ENCODE measurements at regions not wholly inside any gene's neighbourhood (a gene's known extent, or its start where the extent isn't known, plus 50 kb on each side); places are given as distances from the start of the nearest gene placed in this dataset.

- WGBS, 2 donors = 62 to 65% methylated on average over 14 of the region's 14 CpGs
- no peak overlapping the region for H3K4me3 ChIP-seq
- H3K4me1 ChIP-seq = no peaks in the 10 kb centered on the region
- DNase-seq = no peak
- H3K27ac ChIP-seq = no peak overlapping the region
- no peak for FAIRE-seq
- peak in 2 of 4 donors; percentile 13 to 44 for ATAC-seq
- no peaks in the 10 kb centered on the region for H3K36me3 ChIP-seq
- TF ChIP-seq CTCF (IDR thresholded peaks at IDR 0.05) = no peak
- H3K9me3 ChIP-seq = no peaks in the 10 kb centered on the region
- intact Hi-C loops (cut with DNase I) = no loop called here
- H3K27me3 ChIP-seq = no peaks in the 10 kb centered on the region
These were observed 284.7 kb upstream of the PWP1 start for GRCh38 chr12:107400686-107401447.

GRCh38 chr12:107402041-107403022, 283.3 kb upstream of the PWP1 start:
- ATAC-seq = peak in 3 of 4 donors; percentile 71 to 89 (median 86)
- H3K4me3 ChIP-seq = no peak overlapping the region
- no peaks in the 10 kb centered on the region for H3K36me3 ChIP-seq
- DNase-seq = peak in 5 of 6 donors; percentile 34 to 64 (median 52)
- no peak overlapping the region for H3K27ac ChIP-seq
- WGBS, 2 donors = 60 to 67% methylated on average over 5 of the region's 5 CpGs
- H3K9me3 ChIP-seq = no peaks in the 10 kb centered on the region
- TF ChIP-seq CTCF (IDR thresholded peaks at IDR 0.05) = peak in 3 of 4 donors; percentile 33 to 37 (median 36)
- intact Hi-C loops (cut with DNase I) = no loop called here
- no peak for FAIRE-seq
- H3K27me3 ChIP-seq = no peaks in the 10 kb centered on the region
- H3K4me1 ChIP-seq = no peaks in the 10 kb centered on the region

- FAIRE-seq (no peak), ATAC-seq (peak in 2 of 4 donors; percentile 26 to 58), DNase-seq (no peak)
- H3K4me1 ChIP-seq = no peaks in the 10 kb centered on the region
- intact Hi-C loops (cut with DNase I) = loop anchor here in 1 of 3 donors (5.0 kb wide), 1 partner anchor 273 kb away; no protein-coding TSS in a partner anchor
- H3K9me3 ChIP-seq = no peaks in the 10 kb centered on the region
- 56 to 60% methylated on average over 4 of the region's 4 CpGs for WGBS, 2 donors
- peak in 1 of 4 donors; percentile 13 for TF ChIP-seq CTCF (IDR thresholded peaks at IDR 0.05)
- H3K36me3 ChIP-seq = no peaks in the 10 kb centered on the region
- H3K27me3 ChIP-seq = no peaks in the 10 kb centered on the region
- no peak overlapping the region for H3K4me3 ChIP-seq
- H3K27ac ChIP-seq = no peak overlapping the region
These were observed 280.6 kb upstream of the PWP1 start for GRCh38 chr12:107404981-107405380.

GRCh38 chr12:107405436-107405835, 280.2 kb upstream of the PWP1 start:
- WGBS, 2 donors = 70 to 81% methylated on average over 6 to 7 of the region's 7 CpGs
- FAIRE-seq = no peak
- peak in 1 of 4 donors; percentile 8 for ATAC-seq
- Histone ChIP-seq H3K4me3 (no peak overlapping the region), H3K36me3 (no peaks in the 10 kb centered on the region), H3K9me3 (no peaks in the 10 kb centered on the region), H3K27ac (no peak overlapping the region), H3K4me1 (no peaks in the 10 kb centered on the region), H3K27me3 (no peaks in the 10 kb centered on the region)
- intact Hi-C loops (cut with DNase I) = loop anchor here in 1 of 3 donors (5.0 kb wide), 1 partner anchor 273 kb away; no protein-coding TSS in a partner anchor
- no peak for TF ChIP-seq CTCF (IDR thresholded peaks at IDR 0.05)
- DNase-seq = no peak
